ENCODE measurements at regions not wholly inside any gene's neighbourhood (a gene's known extent, or its start where the extent isn't known, plus 50 kb on each side); places are given as distances from the start of the nearest gene placed in this dataset.

DNA sequence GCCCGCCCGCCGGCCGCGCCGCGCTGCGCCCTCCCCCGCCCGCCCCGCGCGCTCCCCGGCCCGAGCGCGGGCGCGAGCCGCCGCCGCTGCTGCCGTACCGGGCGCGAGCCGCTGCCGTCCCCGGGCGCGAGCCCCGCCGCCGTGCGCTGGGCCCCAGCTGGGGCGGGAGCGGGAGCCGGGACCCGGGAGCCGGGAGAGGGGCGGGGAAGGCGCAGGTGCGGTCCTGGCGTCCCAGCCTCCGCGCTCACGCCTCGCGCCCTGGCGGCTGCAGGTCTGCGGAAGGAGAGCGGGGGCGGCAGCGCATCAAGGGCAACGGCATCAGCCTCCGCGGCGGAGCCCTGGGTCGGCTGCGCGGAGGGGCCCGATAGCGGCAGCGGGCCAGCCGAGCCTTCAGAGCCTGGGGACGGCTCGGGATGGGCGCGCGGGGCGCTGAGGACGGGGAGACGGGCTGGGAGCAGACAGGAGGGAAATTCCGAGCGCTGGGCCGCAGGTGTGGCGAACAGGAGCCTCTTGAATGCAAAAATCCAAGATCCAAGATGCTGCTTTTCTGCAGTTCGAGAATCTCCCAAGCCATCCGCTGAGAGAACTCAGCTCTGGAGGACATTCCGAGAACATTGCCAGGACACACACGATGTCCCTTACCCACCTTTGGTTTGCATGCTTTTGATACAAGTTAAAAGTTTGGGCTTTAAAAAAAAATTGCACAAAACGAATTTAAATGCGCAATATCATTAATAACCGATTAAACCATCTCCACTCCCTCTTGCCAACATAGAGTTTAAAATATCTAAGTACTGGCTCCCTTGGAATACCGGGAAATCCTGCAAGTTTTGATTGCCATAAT, 251.1 kb downstream of the TJP1 start:
- ATAC-seq (ENCODE audit: low read depth): peak; percentile 31; the same call in 1 of the 2 replicates
- intact Hi-C loops (cut with micrococcal nuclease) (no loop called here), dilution Hi-C loops (cut with HindIII; ENCODE audit: low sequenced_read_pairs, unreplicated experiment) (no loop called here), in situ Hi-C loops (cut with MboI; ENCODE audit: low sequenced_read_pairs) (no loop called here)
- Histone ChIP-seq H2BK120ac (ENCODE audit: low read depth, low read length) (no peak overlapping the region), H3K36me3 (ENCODE audit: control insufficient read depth, insufficient read depth, low read length) (no peaks in the 10 kb centered on the region), H3K4ac (ENCODE audit: low read depth, low read length) (no peak overlapping the region), H3K18ac (ENCODE audit: low read depth, low read length) (no peak overlapping the region), H2BK20ac (ENCODE audit: low read depth, low read length) (no peak overlapping the region), H3K9me3 (ENCODE audit: control insufficient read depth, insufficient read depth, low read length) (0 out of 2 replicates have a peak, but pooled peaks cover 2% of the 10 kb centered on the region), H3K4me1 (ENCODE audit: control insufficient read depth, insufficient read depth, low read length) (no peaks in the 10 kb centered on the region), H2AK5ac (ENCODE audit: low read depth, low read length) (no peak overlapping the region), H3K14ac (replicated peaks; ENCODE audit: low read depth, low read length) (no peak overlapping the region), H3K4me3 (ENCODE audit: insufficient read depth, low read depth, low read length) (peak overlapping the region; percentile 13; the same call in 1 of the 2 replicates), H3K23ac (ENCODE audit: low read depth, low read length) (no peak overlapping the region), H4K20me1 (ENCODE audit: insufficient read depth, low read length) (no peaks in the 10 kb centered on the region; the same call in 1 of the 2 replicates), H3K56ac (ENCODE audit: extremely low read depth, insufficient read depth, low read length) (no peak overlapping the region), H3K9me1 (ENCODE audit: insufficient read depth, low read length) (no peaks in the 10 kb centered on the region), H2BK15ac (ENCODE audit: low read depth, low read length) (no peak overlapping the region), H2BK5ac (ENCODE audit: low read depth, low read length, poor library complexity, severe bottlenecking) (no peak overlapping the region), H2AK9ac (replicated peaks; ENCODE audit: low read depth, low read length, poor library complexity) (no peak overlapping the region), H3K27me3 (ENCODE audit: control insufficient read depth, insufficient read depth, low read length) (peaks cover 54% of the 10 kb centered on the region), H4K91ac (ENCODE audit: insufficient read depth, low read depth, low read length) (no peak overlapping the region), H3K4me2 (ENCODE audit: low read depth, low read length) (no peak overlapping the region), H3K79me1 (ENCODE audit: low read depth in 1 of 2, low read length in 2 of 2) (no peaks in the 10 kb centered on the region), H4K5ac (ENCODE audit: low read depth, low read length) (no peak overlapping the region), H4K8ac (ENCODE audit: low read depth in 2 of 2, low read length in 2 of 2) (no peak overlapping the region), H3K9ac (ENCODE audit: low read depth, low read length) (no peak overlapping the region), H2AFZ (replicated peaks; ENCODE audit: low read length, poor library complexity) (peak overlapping the region; percentile 46), H3K27ac (ENCODE audit: insufficient read depth, low read length) (no peak overlapping the region)
- ChIA-PET CTCF (no interaction called here), POLR2A (ENCODE audit: unreplicated experiment) (no interaction called here)
- no TSS peak for BruUV-seq (replicated peaks)
- no peak for DNase-seq
- 1% methylated on average over 52 of the region's 85 CpGs; no CpG with 5 or more reads in 1 of the 2 experiments for WGBS, 2 experiments (ENCODE audit: extremely low coverage in 2 of 2, insufficient read length in 1 of 2)
- TF ChIP-seq FOS (IDR thresholded peaks at IDR 0.05; ENCODE audit: low read depth, low read length) (no peak), RAD21 (IDR thresholded peaks at IDR 0.05; ENCODE audit: low read length) (no peak), SMC3 (IDR thresholded peaks at IDR 0.05; ENCODE audit: low read depth, low read length) (no peak), POLR2A (IDR thresholded peaks at IDR 0.05; ENCODE audit: low read depth, low read length) (no peak), MAZ (IDR thresholded peaks at IDR 0.05; ENCODE audit: borderline replicate concordance, low read depth, low read length) (no peak), MXI1 (IDR thresholded peaks at IDR 0.05; ENCODE audit: borderline replicate concordance, low read depth, low read length) (no peak), NFE2L2 (IDR thresholded peaks at IDR 0.05; ENCODE audit: low read depth, low read length) (no peak), CTCF (conservative IDR thresholded peaks at IDR 0.05; ENCODE audit: low read depth, low read length) (no peak), MAFK (IDR thresholded peaks at IDR 0.05; ENCODE audit: low read depth, low read length) (no peak), RCOR1 (IDR thresholded peaks at IDR 0.05; ENCODE audit: insufficient replicate concordance, low read length) (no peak), CEBPB (IDR thresholded peaks at IDR 0.05; ENCODE audit: low read depth, low read length) (no peak), RFX5 (IDR thresholded peaks at IDR 0.05; ENCODE audit: low read depth, low read length) (no peak), CHD1 (IDR thresholded peaks at IDR 0.05; ENCODE audit: low read depth, low read length) (no peak), BHLHE40 (IDR thresholded peaks at IDR 0.05; ENCODE audit: low read depth, low read length) (no peak)
- TF ChIP-seq, protein P1, sequence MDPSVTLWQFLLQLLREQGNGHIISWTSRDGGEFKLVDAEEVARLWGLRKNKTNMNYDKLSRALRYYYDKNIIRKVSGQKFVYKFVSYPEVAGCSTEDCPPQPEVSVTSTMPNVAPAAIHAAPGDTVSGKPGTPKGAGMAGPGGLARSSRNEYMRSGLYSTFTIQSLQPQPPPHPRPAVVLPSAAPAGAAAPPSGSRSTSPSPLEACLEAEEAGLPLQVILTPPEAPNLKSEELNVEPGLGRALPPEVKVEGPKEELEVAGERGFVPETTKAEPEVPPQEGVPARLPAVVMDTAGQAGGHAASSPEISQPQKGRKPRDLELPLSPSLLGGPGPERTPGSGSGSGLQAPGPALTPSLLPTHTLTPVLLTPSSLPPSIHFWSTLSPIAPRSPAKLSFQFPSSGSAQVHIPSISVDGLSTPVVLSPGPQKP (IDR thresholded peaks at IDR 0.05; ENCODE audit: borderline replicate concordance, low read depth, low read length): no peak
